OCI-LY3 (cell line): ENCODE measurements at regions not wholly inside any gene's neighbourhood (a gene's known extent, or its start where the extent isn't known, plus 50 kb on each side); places are given as distances from the start of the nearest gene placed in this dataset.

Experiments used
- H2AFZ ChIP-seq: fragments of 200-600, 300-600 bp; shearing (Covaris generic); 2 replicates; pipeline ENCODE4 v1.6.0; 2014; ENCODE audit warnings: antibody characterized with exemption, low read depth, low read length
- H3K27ac ChIP-seq: fragments of 200-600, 300-600 bp; sonication (generic); 2 replicates; pipeline ENCODE4 v1.5.1; 2014; ENCODE audit warnings: mild to moderate bottlenecking, low read length, moderate library complexity, mixed read lengths
- H3K27me3 ChIP-seq: fragments of 200-600, 300-600 bp; sonication (generic); 2 replicates; pipeline ENCODE4 v1.6.1; 2014; ENCODE audit warnings: low read depth, low read length, mixed read lengths
- H3K36me3 ChIP-seq: fragments of 200-600, 300-600 bp; sonication (generic); replicated peaks from 2 replicates; pipeline ENCODE3; 2014; ENCODE audit warnings: low read depth, low read length, mixed read lengths
- H3K4me1 ChIP-seq: fragments of 300-600, 200-600 bp; sonication (generic); 2 replicates; pipeline ENCODE4 v1.6.1; 2014; ENCODE audit warnings: low read length, mixed read lengths
- H3K4me2 ChIP-seq: fragments of 200-600, 300-600 bp; sonication (generic); 2 replicates; pipeline ENCODE4 v1.6.1; 2014; ENCODE audit warnings: low read length, mixed read lengths
- H3K4me3 ChIP-seq: fragments of 300-600, 200-600 bp; sonication (generic); 2 replicates; pipeline ENCODE4 v1.5.1; 2014; ENCODE audit warnings: antibody characterized with exemption, mild to moderate bottlenecking, low read length, moderate library complexity
- H3K79me2 ChIP-seq: fragments of 300-600, 200-600 bp; shearing (Covaris generic); 2 replicates; pipeline ENCODE4 v1.6.1; 2014; ENCODE audit warnings: mild to moderate bottlenecking, low read length, mixed read lengths
- H3K9ac ChIP-seq: fragments of 300-600, 200-600 bp; shearing (Covaris generic); 2 replicates; pipeline ENCODE4 v1.6.0; 2014; ENCODE audit warnings: mild to moderate bottlenecking, low read length, moderate library complexity
- H3K9me3 ChIP-seq: fragments of 200-600, 300-600 bp; shearing (Covaris generic); 2 replicates; pipeline ENCODE4 v1.6.1; 2014; ENCODE audit warnings: low read length, mixed read lengths; ENCODE audit not compliant: insufficient read depth
- H4K20me1 ChIP-seq: fragments of 200-600, 300-600 bp; sonication (generic); 2 replicates; pipeline ENCODE4 v1.6.1; 2016; ENCODE audit warnings: low read length, mixed read lengths; ENCODE audit not compliant: insufficient read depth
- EZH2phosphoT487 ChIP-seq: fragments of 200-600 bp; shearing (Covaris generic); IDR thresholded peaks from 2 replicates; pipeline ENCODE4 v1.6.1; 2018; ENCODE audit warnings: antibody characterized with exemption, mixed run types, low read depth
- TF ChIP-seq, protein P1 (sequence below): fragments of 200-600, 300-600 bp; sonication (generic); IDR thresholded peaks from 2 replicates; pipeline ENCODE4 v1.5.1; 2014; ENCODE audit warnings: antibody characterized with exemption, low read length, low read depth

DNA sequence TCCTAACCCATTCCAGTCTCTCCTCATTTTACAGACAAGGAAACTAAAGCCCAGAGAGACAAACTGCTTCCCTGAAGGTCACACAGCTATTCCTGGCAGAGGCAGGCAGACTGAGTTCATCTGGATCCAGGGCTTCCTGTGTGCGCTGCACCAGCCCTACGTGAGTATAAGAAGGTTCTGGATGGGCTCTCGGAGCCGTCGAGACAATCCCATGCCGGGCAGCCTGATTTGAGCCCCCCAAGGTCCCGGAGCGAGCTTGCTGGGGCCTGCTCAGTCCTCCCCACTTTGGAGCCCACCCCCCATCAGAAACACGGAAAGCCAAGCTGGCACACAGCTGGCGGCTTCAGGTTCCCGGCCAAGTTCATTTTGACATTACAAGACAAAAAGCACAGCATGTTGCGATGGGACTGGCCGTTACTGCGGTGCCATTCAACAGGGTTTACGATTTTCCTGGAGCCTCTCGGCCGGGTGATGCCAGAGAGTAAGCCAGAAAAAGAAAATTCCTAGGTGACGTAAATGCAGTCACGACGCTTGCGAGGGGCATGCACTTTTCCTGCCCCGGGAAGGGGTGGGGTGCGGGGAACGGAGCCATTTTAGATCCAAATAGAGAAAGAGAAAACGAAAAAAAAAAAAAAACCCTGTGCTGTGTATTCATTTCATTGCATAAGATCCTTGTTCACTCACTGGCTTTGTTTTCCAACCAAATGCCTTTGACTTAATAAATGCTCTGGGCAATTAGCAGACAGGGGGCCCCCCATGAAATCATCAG, 167.1 kb upstream of the FOXF1 start:
- H3K4me1 ChIP-seq: no peaks in the 10 kb centered on the region

DNA sequence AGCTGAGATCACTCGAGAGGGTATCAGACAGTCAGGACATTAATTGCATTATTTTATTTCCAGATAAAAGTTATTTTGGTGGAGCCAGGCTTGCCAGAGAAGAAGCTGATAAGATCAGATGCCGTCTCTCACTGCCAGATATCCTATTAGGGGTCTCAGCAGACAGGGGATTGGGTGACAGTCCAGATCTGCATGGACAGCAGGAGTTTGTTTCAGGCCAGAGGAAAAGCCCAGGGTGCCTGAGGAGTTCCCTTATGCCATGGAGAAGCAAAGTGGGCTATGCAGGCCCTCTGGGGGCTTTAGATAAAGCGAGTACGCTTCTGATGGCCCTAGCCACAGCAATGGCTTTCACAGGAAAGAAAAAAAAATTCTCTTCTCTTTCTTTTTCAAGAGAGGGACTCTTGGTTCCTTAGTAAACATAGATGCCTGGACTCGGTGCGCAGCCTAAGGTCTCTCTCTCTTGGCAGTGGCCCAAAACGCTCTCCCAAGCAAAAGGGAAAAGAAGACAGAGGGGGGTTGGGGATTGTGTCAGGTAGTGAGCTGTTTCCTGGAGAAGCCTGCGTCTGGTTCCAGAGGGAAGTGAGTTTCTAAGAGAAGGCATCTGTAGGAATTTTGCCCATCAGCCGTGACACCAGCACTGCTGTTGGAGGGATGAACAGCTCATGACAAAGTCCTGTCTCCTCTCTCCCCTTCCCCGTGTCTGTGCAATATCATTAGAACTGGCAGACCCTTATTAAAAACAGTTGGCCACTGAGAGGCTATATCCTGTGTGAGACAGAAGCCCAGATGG, 166.3 kb upstream of the FOXF1 start:
- no peaks in the 10 kb centered on the region for H4K20me1 ChIP-seq
- no peak overlapping the region for H3K4me2 ChIP-seq
- no peaks in the 10 kb centered on the region for H3K36me3 ChIP-seq
- H3K4me3 ChIP-seq: no peak overlapping the region
- no peak overlapping the region for H3K9ac ChIP-seq
- no peaks in the 10 kb centered on the region for H3K9me3 ChIP-seq
- peaks cover 11% of the 10 kb centered on the region for H3K27me3 ChIP-seq
- H3K79me2 ChIP-seq: no peaks in the 10 kb centered on the region
- H2AFZ ChIP-seq: no peak overlapping the region
- H3K27ac ChIP-seq: no peak overlapping the region
- TF ChIP-seq, protein P1, sequence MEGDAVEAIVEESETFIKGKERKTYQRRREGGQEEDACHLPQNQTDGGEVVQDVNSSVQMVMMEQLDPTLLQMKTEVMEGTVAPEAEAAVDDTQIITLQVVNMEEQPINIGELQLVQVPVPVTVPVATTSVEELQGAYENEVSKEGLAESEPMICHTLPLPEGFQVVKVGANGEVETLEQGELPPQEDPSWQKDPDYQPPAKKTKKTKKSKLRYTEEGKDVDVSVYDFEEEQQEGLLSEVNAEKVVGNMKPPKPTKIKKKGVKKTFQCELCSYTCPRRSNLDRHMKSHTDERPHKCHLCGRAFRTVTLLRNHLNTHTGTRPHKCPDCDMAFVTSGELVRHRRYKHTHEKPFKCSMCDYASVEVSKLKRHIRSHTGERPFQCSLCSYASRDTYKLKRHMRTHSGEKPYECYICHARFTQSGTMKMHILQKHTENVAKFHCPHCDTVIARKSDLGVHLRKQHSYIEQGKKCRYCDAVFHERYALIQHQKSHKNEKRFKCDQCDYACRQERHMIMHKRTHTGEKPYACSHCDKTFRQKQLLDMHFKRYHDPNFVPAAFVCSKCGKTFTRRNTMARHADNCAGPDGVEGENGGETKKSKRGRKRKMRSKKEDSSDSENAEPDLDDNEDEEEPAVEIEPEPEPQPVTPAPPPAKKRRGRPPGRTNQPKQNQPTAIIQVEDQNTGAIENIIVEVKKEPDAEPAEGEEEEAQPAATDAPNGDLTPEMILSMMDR: no peak
- TF ChIP-seq EZH2phosphoT487: no peak
- no peaks in the 10 kb centered on the region for H3K4me1 ChIP-seq

More for the DNA sequence above, 167.1 kb upstream of the FOXF1 start:
- no peaks in the 10 kb centered on the region for H3K79me2 ChIP-seq
- peaks cover 11% of the 10 kb centered on the region for H3K27me3 ChIP-seq
- H3K9ac ChIP-seq: no peak overlapping the region
- H2AFZ ChIP-seq: no peak overlapping the region
- H3K36me3 ChIP-seq: no peaks in the 10 kb centered on the region
- no peaks in the 10 kb centered on the region for H3K9me3 ChIP-seq
- H3K4me2 ChIP-seq: no peak overlapping the region
- no peak for TF ChIP-seq EZH2phosphoT487
- TF ChIP-seq, protein P1: no peak
- H4K20me1 ChIP-seq: no peaks in the 10 kb centered on the region
- H3K4me3 ChIP-seq: no peak overlapping the region
- no peak overlapping the region for H3K27ac ChIP-seq

DNA sequence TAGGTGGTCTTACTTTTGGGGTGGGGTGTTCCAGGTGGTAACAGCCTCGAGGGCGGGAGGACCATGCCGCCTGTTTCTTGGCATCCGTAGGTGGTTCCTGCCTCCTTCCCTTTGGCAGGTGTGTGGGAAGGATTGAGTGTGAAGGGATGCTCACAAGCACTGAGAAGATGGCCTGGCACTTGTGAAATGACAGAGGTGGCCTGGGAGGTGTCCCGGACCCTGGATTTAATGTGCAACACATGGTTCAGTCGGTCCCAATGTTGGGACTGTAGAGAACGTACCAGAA, 165.8 kb upstream of the FOXF1 start:
- Histone ChIP-seq H3K4me1 (no peaks in the 10 kb centered on the region), H3K4me2 (no peak overlapping the region), H3K79me2 (no peaks in the 10 kb centered on the region), H3K9ac (no peak overlapping the region), H4K20me1 (no peaks in the 10 kb centered on the region), H3K4me3 (no peak overlapping the region), H3K27me3 (peaks cover 11% of the 10 kb centered on the region), H2AFZ (no peak overlapping the region), H3K36me3 (no peaks in the 10 kb centered on the region), H3K27ac (no peak overlapping the region), H3K9me3 (no peaks in the 10 kb centered on the region)
- TF ChIP-seq EZH2phosphoT487: no peak
- TF ChIP-seq, protein P1: no peak

DNA sequence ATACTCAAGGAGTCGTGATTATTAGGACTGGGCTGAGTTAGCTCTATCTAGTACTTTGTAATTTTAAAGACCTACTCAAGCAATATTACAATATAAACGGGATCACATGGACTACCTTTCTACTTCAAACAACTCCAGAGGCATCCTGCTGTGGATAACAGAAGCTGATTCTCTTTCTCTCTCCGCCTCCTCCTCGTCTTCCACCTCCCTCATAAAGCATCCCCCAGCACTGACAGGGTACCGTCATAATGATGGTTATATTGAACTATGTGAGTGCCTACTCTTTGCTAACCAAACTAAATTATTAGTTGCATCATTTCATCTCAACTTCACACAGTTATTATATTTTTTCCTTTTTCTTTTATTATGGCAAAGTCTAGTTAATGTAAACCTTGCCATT, 165.4 kb upstream of the FOXF1 start:
- Histone ChIP-seq H3K4me1 (no peaks in the 10 kb centered on the region), H3K4me2 (no peak overlapping the region), H3K9ac (no peak overlapping the region), H3K36me3 (no peaks in the 10 kb centered on the region), H3K4me3 (no peak overlapping the region), H3K9me3 (no peaks in the 10 kb centered on the region), H2AFZ (no peak overlapping the region), H3K27me3 (peaks cover 11% of the 10 kb centered on the region), H3K27ac (no peak overlapping the region), H4K20me1 (no peaks in the 10 kb centered on the region), H3K79me2 (no peaks in the 10 kb centered on the region)
- TF ChIP-seq EZH2phosphoT487: no peak
- TF ChIP-seq, protein P1: no peak
